GM12875 (cell line): ENCODE measurements at regions not wholly inside any gene's neighbourhood (a gene's known extent, or its start where the extent isn't known, plus 50 kb on each side); places are given as distances from the start of the nearest gene placed in this dataset.

Experiments
- H3K4me3 ChIP-seq: one replicate; pipeline ENCODE4 v1.5.1; 2011; ENCODE audit warnings: low read depth, low read length, control low read depth
- TF ChIP-seq, protein P1 (sequence below): IDR thresholded peaks from 2 replicates; pipeline ENCODE4 v1.5.1; 2011; ENCODE audit warnings: low read depth, mild to moderate bottlenecking, control low read depth, inconsistent platforms, low read length, moderate library complexity, borderline replicate concordance; ENCODE audit not compliant: insufficient read depth

DNA sequence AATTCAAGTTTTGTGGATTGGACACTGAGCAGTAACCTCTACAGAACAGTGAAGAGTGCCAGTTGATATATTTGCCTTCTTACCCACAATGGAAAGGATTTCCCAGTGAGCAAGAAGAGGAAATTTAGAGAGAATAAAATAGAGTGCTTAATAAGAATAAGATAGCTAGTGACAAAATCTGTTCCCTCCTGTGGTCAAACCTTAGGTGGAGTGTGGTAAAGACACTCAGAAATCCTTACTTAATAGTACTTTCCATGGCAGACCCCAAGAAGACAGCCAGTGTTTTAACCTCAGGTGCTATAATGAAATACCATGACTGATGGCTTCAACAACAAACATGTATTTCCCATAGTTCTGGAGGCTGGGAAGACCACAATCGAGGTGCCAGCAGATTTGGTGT lies 108.4 kb upstream of the TNFAIP3 start:
- TF ChIP-seq, protein P1, sequence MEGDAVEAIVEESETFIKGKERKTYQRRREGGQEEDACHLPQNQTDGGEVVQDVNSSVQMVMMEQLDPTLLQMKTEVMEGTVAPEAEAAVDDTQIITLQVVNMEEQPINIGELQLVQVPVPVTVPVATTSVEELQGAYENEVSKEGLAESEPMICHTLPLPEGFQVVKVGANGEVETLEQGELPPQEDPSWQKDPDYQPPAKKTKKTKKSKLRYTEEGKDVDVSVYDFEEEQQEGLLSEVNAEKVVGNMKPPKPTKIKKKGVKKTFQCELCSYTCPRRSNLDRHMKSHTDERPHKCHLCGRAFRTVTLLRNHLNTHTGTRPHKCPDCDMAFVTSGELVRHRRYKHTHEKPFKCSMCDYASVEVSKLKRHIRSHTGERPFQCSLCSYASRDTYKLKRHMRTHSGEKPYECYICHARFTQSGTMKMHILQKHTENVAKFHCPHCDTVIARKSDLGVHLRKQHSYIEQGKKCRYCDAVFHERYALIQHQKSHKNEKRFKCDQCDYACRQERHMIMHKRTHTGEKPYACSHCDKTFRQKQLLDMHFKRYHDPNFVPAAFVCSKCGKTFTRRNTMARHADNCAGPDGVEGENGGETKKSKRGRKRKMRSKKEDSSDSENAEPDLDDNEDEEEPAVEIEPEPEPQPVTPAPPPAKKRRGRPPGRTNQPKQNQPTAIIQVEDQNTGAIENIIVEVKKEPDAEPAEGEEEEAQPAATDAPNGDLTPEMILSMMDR = no peak
- no peak overlapping the region for H3K4me3 ChIP-seq

DNA sequence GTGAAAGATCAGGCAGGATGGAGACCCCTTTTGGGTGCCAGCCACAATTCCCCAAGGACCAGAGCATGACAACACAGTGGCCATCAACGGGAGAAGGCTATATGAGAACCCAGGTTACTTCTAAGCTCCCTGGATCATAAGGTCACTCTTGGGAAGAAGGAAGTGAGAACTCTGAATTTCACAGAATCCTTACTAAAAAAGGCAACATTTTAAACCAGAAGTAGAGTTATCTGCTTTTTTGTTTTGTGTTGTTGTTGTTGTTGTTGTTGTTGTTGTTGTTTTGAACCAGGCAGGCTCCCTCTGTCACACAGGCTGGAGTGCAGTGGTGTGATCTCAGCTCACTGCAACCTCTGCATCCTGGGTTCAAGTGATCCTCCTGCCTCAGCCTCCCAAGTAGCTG lies 107.4 kb upstream of the TNFAIP3 start:
- TF ChIP-seq, protein P1 = no peak
- no peak overlapping the region for H3K4me3 ChIP-seq

DNA sequence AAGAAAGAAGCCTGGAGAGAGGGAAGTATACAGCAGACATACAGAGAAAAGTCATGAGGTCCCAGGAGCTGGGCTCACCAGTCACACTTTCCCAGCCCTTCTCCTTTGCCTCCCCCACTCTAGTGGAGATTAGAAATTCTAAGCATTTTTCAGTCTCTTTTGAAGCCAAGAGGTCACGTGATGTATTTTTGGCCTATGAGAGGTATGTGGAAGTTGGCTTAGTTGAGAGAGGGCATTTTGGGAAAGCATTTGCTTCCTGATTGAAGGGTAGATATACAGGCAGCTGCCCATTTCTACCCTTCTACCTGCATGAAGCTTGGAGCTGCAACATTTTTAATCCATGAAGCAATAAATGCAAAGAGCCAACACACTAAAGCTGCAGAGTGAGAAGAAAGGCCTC lies 106.0 kb upstream of the TNFAIP3 start:
- H3K4me3 ChIP-seq = no peak overlapping the region
- TF ChIP-seq, protein P1 = no peak

DNA sequence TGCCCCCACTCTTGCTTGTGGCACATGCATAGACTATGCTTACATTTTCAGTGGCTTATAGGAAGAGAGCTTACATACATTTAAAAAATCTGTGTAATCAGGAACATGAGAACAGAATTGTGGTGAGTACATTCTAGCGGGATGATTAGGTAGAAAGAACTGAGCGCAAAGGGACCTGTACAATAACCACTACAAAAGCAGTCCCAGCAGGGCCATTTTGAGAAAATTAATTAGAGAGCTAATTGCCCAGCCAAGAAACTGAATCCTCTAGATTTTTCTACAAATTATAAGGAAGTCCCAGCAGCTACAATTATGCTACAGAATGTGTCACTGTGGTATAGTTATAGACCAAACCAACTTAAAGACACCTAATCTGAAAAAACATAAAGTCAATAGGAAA lies 105.6 kb upstream of the TNFAIP3 start:
- no peak overlapping the region for H3K4me3 ChIP-seq
- TF ChIP-seq, protein P1 = no peak

DNA sequence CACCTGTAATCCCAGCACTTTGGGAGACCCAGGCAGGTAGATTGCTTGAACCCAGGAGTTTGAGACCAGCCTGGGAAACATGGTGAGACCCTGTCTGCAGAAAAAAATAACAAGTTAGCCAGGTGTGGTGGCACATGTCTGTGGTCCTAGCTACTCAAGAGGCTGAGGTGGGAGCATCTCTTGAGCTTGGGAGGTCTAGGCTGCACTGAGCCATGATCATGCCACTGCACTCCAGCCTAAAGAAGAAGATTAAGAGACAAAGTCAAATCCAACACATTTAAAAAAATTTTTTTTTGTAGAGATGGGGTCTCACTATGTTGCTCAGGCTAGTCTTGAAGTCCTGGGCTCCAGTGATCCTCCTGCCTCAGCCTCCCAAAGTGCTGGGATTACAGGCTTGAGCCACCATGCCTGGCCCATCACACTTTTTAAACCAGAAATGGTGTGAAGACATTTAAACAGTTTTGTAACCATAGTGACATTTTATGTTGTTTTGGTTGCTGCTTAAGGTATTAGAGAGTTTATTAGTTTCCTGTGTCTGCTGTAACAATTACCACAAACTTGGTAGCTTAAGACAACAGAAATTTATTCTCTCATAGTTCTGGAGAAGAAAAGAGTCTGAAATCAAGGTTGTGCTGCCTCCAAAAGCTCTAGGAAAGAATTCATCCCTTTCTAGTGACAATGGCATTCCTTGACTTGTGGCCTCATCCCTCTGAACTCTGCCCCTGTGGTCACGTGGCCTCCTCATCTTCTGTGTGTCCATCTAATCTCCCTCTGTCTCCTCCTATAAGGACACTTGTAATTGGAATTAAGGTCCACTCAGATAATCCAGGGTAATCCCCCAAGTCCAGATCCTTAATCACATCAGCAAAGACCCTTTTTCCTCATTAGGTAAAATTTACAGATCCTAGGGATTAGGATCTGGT lies 104.6 kb upstream of the TNFAIP3 start:
- TF ChIP-seq, protein P1 = no peak
- H3K4me3 ChIP-seq = no peak overlapping the region

DNA sequence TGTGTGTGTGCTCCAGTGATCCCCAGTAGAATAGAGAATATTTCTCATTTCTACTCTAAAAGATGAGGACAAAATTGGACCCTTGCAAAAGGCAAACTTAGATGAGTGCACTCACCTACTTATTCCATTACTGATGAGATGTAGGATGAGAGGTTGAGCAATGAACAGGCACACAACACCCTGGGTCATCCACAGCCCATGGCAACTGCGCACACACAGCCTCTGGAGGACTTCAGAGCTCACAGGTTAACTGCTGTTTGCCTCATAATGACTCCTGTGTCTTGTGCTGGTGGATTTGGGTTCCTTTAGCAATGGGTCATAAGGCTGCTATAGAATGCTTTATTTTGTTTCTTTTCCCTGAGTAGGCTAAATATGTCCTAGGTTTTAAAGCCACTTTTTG lies 103.6 kb upstream of the TNFAIP3 start:
- TF ChIP-seq, protein P1 = no peak

DNA sequence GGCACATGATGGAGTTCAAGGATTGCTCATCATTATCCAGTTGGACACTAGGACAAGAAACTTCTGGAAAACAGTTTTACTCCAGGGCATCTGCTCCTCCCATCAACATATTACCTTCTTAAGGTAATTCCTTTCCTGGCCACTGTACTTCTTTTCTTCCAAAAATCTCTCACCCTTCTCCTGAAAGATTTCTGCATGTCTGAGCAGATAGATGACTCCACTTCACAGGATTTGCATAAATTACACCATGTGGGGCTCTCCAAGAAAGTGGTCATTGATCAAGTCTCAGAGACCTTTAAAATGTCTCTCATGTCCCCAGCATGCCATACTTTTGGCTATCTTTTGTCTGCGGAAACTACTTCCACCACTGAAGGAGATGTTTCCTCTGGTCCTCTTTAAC lies 103.2 kb upstream of the TNFAIP3 start:
- no peak overlapping the region for H3K4me3 ChIP-seq

More for the DNA sequence above, 103.6 kb upstream of the TNFAIP3 start:
- no peak overlapping the region for H3K4me3 ChIP-seq

More for the DNA sequence above, 103.2 kb upstream of the TNFAIP3 start:
- TF ChIP-seq, protein P1 = no peak
